Fibroblast of lung (primary cell): ENCODE measurements at regions not wholly inside any gene's neighbourhood (a gene's known extent, or its start where the extent isn't known, plus 50 kb on each side); places are given as distances from the start of the nearest gene placed in this dataset.

Experiments
- EZH2 ChIP-seq: IDR thresholded peaks from 2 replicates; pipeline ENCODE4 v1.5.1; 2012; ENCODE audit warnings: low read length, control low read depth, mild to moderate bottlenecking; ENCODE audit errors: missing control alignments
- TF ChIP-seq, protein P1 (sequence below), 2 donors: IDR thresholded peaks in 1 of 2; conservative IDR thresholded peaks in 1 of 2; 1 replicate in 1 of 2; 2 replicates in 1 of 2; pipeline ENCODE4 v1.5.1; 2011 to 2012; ENCODE audit warnings: low read length in 2 of 2, control low read depth in 1 of 2, inconsistent platforms in 1 of 2, low read depth in 1 of 2, mild to moderate bottlenecking in 1 of 2

GRCh38 chr1:228875741-228876140 is 140.5 kb downstream of the RHOU start:
- TF ChIP-seq, protein P1, sequence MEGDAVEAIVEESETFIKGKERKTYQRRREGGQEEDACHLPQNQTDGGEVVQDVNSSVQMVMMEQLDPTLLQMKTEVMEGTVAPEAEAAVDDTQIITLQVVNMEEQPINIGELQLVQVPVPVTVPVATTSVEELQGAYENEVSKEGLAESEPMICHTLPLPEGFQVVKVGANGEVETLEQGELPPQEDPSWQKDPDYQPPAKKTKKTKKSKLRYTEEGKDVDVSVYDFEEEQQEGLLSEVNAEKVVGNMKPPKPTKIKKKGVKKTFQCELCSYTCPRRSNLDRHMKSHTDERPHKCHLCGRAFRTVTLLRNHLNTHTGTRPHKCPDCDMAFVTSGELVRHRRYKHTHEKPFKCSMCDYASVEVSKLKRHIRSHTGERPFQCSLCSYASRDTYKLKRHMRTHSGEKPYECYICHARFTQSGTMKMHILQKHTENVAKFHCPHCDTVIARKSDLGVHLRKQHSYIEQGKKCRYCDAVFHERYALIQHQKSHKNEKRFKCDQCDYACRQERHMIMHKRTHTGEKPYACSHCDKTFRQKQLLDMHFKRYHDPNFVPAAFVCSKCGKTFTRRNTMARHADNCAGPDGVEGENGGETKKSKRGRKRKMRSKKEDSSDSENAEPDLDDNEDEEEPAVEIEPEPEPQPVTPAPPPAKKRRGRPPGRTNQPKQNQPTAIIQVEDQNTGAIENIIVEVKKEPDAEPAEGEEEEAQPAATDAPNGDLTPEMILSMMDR (conservative IDR thresholded peaks at IDR 0.05 in 1 of 2, IDR thresholded peaks at IDR 0.05 in 1 of 2; ENCODE audit: low read depth in 1 of 2, low read length in 2 of 2), result no peak
- no peak for TF ChIP-seq EZH2
